NCI-H446 treated with DMSO at 0.1 percent for 48 hours (cell line): ENCODE measurements at regions not wholly inside any gene's neighbourhood (a gene's known extent, or its start where the extent isn't known, plus 50 kb on each side); places are given as distances from the start of the nearest gene placed in this dataset.
"Not testable (repeated sequence)": the region's sequence is repeated elsewhere in the genome, so short reads cannot be mapped to it uniquely, and the experiment has no call there.

Experiments used
- DNase-seq: peaks from one replicate; lab custom pipeline; 2025; lab: John Stamatoyannopoulos, UW

DNA sequence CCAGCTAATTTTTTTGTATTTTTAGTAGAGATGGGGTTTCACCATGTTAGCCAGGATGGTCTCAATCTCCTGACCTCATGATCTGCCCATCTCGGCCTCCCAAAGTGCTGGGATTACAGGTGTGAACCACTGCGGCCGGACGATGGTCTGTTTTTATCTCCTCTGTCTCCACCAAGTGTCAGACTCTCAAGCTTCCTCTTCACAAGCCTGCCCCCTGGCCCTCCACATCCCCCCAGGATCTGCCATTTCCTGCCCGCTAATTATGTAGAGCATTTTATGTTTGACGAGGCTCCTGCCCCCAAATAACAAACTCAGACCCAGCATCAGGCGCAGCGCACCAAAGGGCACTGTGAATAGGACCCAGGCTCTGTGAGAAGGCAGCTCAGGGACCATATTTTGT lies 101.8 kb upstream of the PCBD1 start:
- not testable (repeated sequence) for DNase-seq

DNA sequence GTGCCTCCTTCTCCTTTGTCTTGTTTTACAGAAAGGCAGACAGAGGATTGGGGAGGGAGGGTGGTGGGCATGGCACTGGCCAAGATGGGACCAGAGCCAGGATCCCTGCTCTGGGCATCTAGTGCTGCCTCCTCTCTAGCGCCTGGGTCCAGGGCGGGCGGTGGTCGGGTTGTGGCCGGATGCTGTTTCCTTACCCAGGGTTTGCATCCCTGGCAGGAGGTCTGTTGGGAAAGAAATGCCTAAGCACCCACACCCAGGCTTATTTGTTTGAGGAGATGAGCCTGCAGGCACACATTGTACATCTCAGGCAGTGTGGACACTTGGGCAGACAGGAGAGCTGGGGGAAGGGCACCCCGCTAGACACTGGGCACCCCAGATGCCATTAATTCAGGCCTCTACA lies 102.3 kb upstream of the PCBD1 start:
- DNase-seq = no peak

DNA sequence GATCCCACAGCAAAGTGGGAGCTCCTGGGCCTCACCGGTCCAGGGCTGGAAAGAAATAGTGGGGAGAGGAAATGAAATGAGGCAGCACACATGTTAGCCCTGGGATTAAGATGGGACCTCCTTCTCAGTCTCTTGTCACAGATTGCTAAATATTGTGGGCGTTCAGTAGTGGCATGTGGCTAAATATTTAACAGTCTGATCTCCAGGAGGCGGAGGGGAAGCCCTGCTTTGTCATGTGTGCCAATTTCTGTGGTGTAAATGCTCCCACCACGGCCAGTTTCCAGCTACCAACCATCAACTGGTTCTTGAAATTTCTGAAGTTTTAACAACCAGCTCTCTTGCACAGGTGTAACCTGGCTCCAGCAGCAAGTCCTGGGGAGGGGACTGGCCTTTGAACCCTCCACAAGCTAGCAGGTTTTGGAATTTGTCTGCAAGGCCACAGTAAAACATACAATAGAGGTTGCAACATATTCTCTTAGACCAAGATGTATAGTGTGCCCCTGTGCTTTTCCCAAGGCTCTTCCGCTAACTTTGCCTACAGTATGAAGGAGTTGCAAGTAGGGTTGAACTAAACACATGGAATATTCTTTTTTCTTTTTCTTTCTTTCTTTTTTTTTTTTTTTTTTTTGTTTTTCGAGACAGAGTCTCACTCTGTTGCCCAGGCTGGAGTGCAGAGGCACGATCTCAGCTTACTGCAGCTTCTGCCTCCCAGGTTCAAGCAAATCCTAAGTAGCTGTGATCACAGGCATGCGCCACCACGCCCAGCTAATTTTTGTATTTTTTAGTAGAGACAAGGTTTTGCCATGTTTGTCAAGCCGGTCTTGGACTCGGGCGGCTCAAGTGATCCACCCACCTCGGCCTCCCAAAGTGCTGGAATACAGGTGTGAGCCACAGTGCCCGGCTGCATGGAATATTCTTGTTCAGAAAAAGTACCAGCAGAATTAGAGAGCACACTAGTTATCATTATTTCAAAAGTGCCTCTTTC lies 103.1 kb upstream of the PCBD1 start:
- DNase-seq = no peak

- no peak for DNase-seq
Observed at GRCh38 chr10:70992436-70992835, 104.1 kb upstream of the PCBD1 start.

GRCh38 chr10:70993051-70993450 lies 104.7 kb upstream of the PCBD1 start:
- DNase-seq = no peak

DNA sequence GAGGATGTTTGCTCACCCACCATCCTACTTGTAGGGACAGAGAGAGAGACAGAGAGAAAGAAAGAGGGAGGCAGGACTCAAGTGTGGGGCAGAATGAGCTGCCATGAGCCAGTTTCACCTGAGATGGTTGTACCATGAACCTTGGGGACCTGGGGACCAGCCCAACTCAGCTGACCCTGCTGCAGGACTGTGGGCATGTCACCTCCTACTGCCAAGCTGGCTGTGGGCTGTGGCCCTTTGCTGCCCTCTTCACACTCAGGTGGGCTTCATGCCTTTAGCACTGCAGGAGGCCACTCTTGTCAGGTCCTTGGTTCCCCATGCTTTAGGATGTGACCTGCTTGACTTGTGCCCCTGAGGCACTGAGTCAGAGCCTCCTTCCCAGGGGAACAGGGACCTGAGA lies 108.2 kb upstream of the PCBD1 start:
- no peak for DNase-seq

DNA sequence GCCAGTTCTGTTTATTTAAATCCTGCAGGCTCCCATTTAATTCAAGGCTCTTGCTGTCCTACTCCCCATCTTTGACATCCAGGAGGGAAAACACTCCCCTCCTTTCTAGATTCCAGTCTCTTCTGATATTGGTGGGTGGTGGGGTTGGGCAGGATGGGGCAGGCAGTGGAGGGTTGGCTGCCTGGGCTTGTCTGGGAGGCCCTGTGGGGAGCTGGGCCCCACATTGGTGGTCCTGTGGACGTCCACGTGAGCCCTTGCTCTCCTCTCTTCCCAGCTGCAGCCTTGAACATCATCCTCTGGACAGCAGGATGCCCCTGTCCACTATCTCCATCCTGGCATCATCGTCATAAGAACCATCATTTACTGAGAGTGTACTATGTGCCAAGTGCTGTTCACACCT lies 108.9 kb upstream of the PCBD1 start:
- no peak for DNase-seq

GRCh38 chr10:70998086-70998485 lies 109.7 kb upstream of the PCBD1 start:
- DNase-seq = no peak

DNA sequence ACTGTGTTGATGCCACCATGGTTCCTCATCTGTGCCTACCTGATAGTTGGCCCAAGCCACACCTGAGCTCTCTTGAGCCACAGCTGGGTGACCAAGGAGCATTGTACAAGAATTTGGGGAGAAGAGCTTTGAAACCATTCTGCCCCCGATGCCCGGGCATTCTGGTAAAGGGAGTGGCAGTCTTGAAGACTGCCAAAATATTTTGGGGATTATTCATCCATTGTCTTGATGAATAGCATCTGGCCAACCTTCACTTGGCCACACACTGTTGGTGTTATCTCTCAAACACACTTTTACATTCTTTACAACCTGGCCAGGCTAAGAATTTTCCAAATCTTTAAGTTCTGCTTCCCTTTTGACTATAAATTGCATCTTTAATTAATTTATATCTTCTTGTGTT lies 113.1 kb upstream of the PCBD1 start:
- no peak for DNase-seq

GRCh38 chr10:71004176-71005075 lies 116.1 kb upstream of the PCBD1 start:
- DNase-seq = no peak

- DNase-seq = no peak
Observed at GRCh38 chr10:71005337-71006305, 117.3 kb upstream of the PCBD1 start.

GRCh38 chr10:71006506-71006905 lies 118.1 kb upstream of the PCBD1 start:
- no peak for DNase-seq

DNA sequence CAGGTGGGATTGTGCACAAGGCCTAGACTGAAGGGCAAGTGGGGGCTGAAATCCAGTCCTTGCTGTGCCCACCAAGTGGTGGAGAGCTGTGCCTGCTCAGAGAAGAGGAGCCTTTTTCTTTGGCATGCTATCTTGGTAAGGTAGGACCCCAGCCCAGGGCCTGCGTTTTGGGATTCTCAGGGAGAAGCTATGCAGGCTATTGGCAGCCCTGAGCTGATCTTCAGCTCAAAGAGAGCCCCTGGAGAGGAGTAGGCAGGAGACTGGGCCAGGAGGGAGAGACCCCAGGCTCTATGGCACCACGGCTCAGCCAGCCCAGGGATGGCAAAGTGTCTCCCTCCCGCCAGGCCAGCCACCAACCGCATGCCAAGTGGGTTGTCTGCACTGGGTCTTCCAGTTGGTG lies 119.2 kb upstream of the PCBD1 start:
- no peak for DNase-seq

DNA sequence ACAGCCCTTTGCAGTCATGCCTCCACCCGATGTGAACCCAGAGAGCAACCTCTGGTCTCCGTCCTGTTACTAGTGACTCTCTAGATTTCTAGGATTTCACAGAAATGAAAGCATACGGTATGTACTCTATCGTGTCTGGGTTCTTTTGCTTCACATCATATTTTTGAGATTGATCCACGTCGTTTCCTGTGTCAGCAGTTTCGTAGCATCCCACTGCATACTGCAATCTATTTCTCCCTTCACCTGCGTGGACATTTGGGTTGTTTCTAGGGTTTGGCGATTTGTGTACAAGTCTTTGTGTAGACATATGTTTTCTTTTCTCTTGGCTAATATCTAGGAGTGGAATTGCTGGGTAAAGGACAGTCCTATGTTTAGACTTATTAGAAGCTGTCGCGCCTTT lies 119.8 kb upstream of the PCBD1 start:
- DNase-seq = no peak

GRCh38 chr10:71009126-71009525 lies 120.8 kb upstream of the PCBD1 start:
- no peak for DNase-seq

- DNase-seq = no peak
Observed at GRCh38 chr10:71010730-71011129, 122.4 kb upstream of the PCBD1 start.

DNA sequence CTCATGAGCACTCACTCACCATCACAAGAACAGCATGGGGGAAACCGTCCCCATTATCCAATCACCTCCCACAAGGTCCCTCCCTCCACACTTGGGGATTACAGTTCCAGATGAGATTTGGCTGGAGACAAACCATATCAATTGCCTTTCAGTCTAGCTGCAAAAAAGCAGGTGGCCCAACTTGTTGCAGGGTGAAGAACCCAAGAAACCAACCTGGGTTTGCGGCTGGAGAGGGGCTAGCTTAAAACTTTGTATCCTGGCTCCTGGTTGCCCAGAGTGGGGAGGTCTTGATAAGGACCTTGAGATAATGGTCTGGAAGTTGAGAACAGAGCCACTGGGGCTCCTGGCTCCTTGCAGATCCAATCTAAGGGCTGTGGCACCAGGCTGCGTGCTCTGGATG lies 122.8 kb upstream of the PCBD1 start:
- DNase-seq = no peak

DNA sequence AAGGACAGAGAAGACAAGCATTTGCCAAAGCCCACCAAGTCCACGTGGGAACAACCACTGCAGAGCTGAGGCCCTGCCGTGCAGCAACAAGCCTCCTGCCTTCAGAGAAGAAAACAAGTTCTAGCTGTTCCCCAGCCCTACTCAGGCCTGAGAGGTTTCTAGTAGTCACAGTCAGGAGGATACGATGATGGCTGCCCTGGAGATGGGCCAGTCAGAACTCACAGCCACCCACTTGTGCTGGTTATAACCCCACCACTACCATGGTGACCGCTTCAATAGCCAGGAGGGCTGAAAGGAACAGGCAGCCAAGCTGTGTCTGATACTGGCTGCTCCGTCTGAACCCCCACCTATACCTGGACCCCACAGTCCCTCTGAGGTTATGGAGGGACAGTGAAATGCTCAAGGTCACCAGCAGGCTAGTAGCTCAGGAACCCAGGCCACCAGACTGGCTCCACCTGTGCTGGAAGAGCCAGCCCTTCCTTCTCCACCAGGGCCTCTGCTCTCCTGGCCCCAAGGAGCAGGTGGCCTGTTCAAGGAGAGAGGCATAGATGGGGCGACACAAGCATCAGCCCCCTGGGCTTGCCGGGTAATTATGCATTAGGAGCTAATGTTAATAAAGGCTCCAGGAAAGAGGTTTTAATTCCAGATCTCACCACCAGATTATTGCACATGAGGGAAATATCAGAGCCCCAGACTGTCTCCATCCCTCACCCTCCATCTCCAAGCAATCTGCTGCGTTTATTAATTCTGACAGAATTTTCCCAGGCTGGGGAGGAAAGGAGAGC lies 125.8 kb upstream of the PCBD1 start:
- DNase-seq = no peak

GRCh38 chr10:71015674-71016073 lies 127.3 kb upstream of the PCBD1 start:
- no peak for DNase-seq

DNA sequence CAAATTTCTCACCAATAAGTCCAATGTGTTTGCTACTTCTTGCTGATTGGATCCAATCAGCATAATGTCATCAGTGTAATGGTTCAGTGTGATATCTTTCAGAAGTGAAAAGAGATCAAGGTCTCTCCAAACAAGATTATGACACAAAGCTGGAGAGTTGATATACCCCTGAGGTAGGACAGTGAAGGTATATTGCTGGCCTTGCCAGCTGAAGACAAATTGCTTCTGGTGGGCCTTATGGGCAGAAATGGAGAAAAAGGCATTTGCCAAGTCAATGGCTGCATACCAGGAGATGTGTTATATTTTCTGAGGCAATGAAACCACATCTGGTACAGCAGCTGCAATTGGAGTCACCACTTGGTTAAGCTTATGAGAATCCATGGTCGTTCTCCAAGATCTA lies 131.7 kb upstream of the PCBD1 start:
- DNase-seq = not testable (repeated sequence)

DNA sequence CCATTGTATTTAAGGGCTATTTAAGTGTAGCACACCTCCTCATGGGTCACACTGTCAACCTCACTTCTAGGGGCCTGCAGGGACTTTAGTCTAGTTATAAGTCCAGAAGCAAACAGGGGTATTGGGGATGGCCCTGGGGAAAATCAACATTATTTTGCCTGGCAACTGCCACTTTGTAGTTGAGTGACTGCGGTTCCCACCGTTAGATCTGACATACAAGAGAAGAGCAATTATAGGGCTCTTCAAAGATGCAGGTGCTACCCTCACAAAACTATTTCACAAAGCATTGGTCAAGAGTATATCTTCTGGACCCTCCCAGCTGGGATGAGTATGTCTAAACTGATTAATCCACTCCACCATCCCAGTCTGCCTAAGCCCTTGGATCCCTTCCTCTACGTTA lies 133.0 kb upstream of the PCBD1 start:
- DNase-seq = no peak
